Activated CD4-positive, alpha-beta T cell treated with anti-CD3 and anti-CD28 coated beads for 36 hours (primary cell): ENCODE measurements at regions not wholly inside any gene's neighbourhood (a gene's known extent, or its start where the extent isn't known, plus 50 kb on each side); places are given as distances from the start of the nearest gene placed in this dataset.
"Not testable (repeated sequence)": the region's sequence is repeated elsewhere in the genome, so short reads cannot be mapped to it uniquely, and the experiment has no call there.

Experiments used
- ATAC-seq: fragments of 200-7000 bp; cut with Tn5 transposase; one replicate; pipeline ENCODE4 v1.10.0; 2021; ENCODE audit warnings: mild to moderate bottlenecking, moderate library complexity
- CTCF ChIA-PET: fragments of 350-600 bp; sonication (Branson Sonifier 250); formaldehyde crosslinking; loops from one replicate; lab custom pipeline; 2021; ENCODE audit warnings: antibody characterized with exemption; lab: Charles Lee
- POLR2A ChIA-PET: fragments of 350-600 bp; sonication (Branson Sonifier 250); formaldehyde crosslinking; loops from one replicate; lab custom pipeline; 2021; ENCODE audit warnings: antibody characterized with exemption, inconsistent platforms; lab: Charles Lee
- DNase-seq: peaks from one replicate; pipeline ENCODE4 v3.0.0-alpha.2; 2020
- H3K27ac Mint-ChIP-seq: one replicate; pipeline ENCODE4 v1.8.0; 2021; ENCODE audit warnings: mixed read lengths
- H3K27me3 Mint-ChIP-seq: one replicate; pipeline ENCODE4 v1.8.0; 2021; ENCODE audit warnings: mixed read lengths
- H3K36me3 Mint-ChIP-seq: one replicate; pipeline ENCODE4 v1.8.0; 2021; ENCODE audit warnings: low read depth, mixed read lengths
- H3K4me1 Mint-ChIP-seq: one replicate; pipeline ENCODE4 v1.8.0; 2021; ENCODE audit warnings: mixed read lengths
- H3K4me3 Mint-ChIP-seq: one replicate; pipeline ENCODE4 v1.8.0; 2021; ENCODE audit warnings: mild to moderate bottlenecking, moderate library complexity, mixed read lengths
- H3K9me3 Mint-ChIP-seq: one replicate; pipeline ENCODE4 v1.8.0; 2021; ENCODE audit warnings: low read depth, mixed read lengths
- intact Hi-C, 2 experiments: fragments of 100-400 bp; cut with DNase I in 1 of 2; cut with micrococcal nuclease in 1 of 2; formaldehyde crosslinking; loops; one replicate each; pipeline versions ENCODE4 v1.14.2 to v1.15.1; 2022 to 2024; cut with DNase I, micrococcal nuclease

- Mint-ChIP-seq H3K36me3 (no peaks in the 10 kb centered on the region), H3K27ac (no peak overlapping the region), H3K4me3 (no peak overlapping the region), H3K27me3 (no peaks in the 10 kb centered on the region), H3K9me3 (no peaks in the 10 kb centered on the region), H3K4me1 (peaks cover 2% of the 10 kb centered on the region)
- CTCF ChIA-PET: no interaction called here
- intact Hi-C loops: no loop called here
- ATAC-seq (no peak), DNase-seq (no peak)
- POLR2A ChIA-PET: no interaction called here
Measured at GRCh38 chr20:33922224-33922623, 71.5 kb upstream of the RALY start.

- no peaks in the 10 kb centered on the region for H3K9me3 Mint-ChIP-seq
- intact Hi-C loops: no loop called here
- no peak overlapping the region for H3K27ac Mint-ChIP-seq
- no peaks in the 10 kb centered on the region for H3K36me3 Mint-ChIP-seq
- no peak overlapping the region for H3K4me3 Mint-ChIP-seq
- ATAC-seq (no peak), DNase-seq (no peak)
- POLR2A ChIA-PET: no interaction called here
- CTCF ChIA-PET: interaction anchor here (0.5 to 1.0 kb wide), 2 partner anchors 10 to 690 kb away, joined by 3 to 6 read pairs; no protein-coding TSS in a partner anchor
- no peaks in the 10 kb centered on the region for H3K27me3 Mint-ChIP-seq
- no peaks in the 10 kb centered on the region for H3K4me1 Mint-ChIP-seq
Measured at GRCh38 chr20:33923740-33924139, 70.0 kb upstream of the RALY start.

GRCh38 chr20:33925867-33926266, 67.8 kb upstream of the RALY start:
- POLR2A ChIA-PET: no interaction called here

GRCh38 chr20:33926425-33926824, 67.3 kb upstream of the RALY start:
- POLR2A ChIA-PET: interaction anchor here (0.7 kb wide), 1 partner anchor 11 kb away, joined by 4 read pairs; no protein-coding TSS in a partner anchor
- intact Hi-C loops: no loop called here
- CTCF ChIA-PET: interaction anchor here (1.6 kb wide), 1 partner anchor 12 kb away, joined by 4 read pairs; no protein-coding TSS in a partner anchor

More at GRCh38 chr20:33925867-33926266, 67.8 kb upstream of the RALY start:
- no peaks in the 10 kb centered on the region for H3K27me3 Mint-ChIP-seq
- H3K4me3 Mint-ChIP-seq: no peak overlapping the region
- DNase-seq (no peak), ATAC-seq (no peak)
- H3K27ac Mint-ChIP-seq: no peak overlapping the region
- no peaks in the 10 kb centered on the region for H3K9me3 Mint-ChIP-seq
- CTCF ChIA-PET: interaction anchor here (1.6 kb wide), 1 partner anchor 11 kb away, joined by 4 read pairs; no protein-coding TSS in a partner anchor
- intact Hi-C loops: no loop called here
- H3K36me3 Mint-ChIP-seq: no peaks in the 10 kb centered on the region
- H3K4me1 Mint-ChIP-seq: no peaks in the 10 kb centered on the region

GRCh38 chr20:33927724-33928123, 66.0 kb upstream of the RALY start:
- Mint-ChIP-seq H3K27ac (no peak overlapping the region), H3K4me3 (no peak overlapping the region), H3K9me3 (no peaks in the 10 kb centered on the region), H3K36me3 (no peaks in the 10 kb centered on the region), H3K4me1 (no peaks in the 10 kb centered on the region), H3K27me3 (no peaks in the 10 kb centered on the region)
- ATAC-seq: no peak
- POLR2A ChIA-PET: no interaction called here
- no peak for DNase-seq
- intact Hi-C loops: no loop called here
- CTCF ChIA-PET: interaction anchor here (0.5 to 1.1 kb wide), 3 partner anchors 13 to 202 kb away, joined by 3 to 5 read pairs (median 5); no protein-coding TSS in a partner anchor

More at GRCh38 chr20:33926425-33926824, 67.3 kb upstream of the RALY start:
- ATAC-seq (no peak), DNase-seq (no peak)
- Mint-ChIP-seq H3K4me1 (no peaks in the 10 kb centered on the region), H3K27me3 (no peaks in the 10 kb centered on the region), H3K36me3 (no peaks in the 10 kb centered on the region), H3K27ac (no peak overlapping the region), H3K4me3 (no peak overlapping the region), H3K9me3 (no peaks in the 10 kb centered on the region)

- POLR2A ChIA-PET: no interaction called here
- intact Hi-C loops: loop anchor here (5.0 kb wide), 2 partner anchors 92 to 137 kb away; no protein-coding TSS in a partner anchor
- Mint-ChIP-seq H3K27ac (no peak overlapping the region), H3K9me3 (no peaks in the 10 kb centered on the region), H3K36me3 (no peaks in the 10 kb centered on the region), H3K4me3 (no peak overlapping the region), H3K27me3 (no peaks in the 10 kb centered on the region), H3K4me1 (no peaks in the 10 kb centered on the region)
- CTCF ChIA-PET: interaction anchor here (0.7 to 1.6 kb wide), 6 partner anchors 15 to 199 kb away, joined by 3 to 6 read pairs (median 3); no protein-coding TSS in a partner anchor
- no peak for ATAC-seq
- no peak for DNase-seq
Measured at GRCh38 chr20:33929917-33930316, 63.8 kb upstream of the RALY start.

- ATAC-seq: peak; percentile 96
- Mint-ChIP-seq H3K4me1 (no peaks in the 10 kb centered on the region), H3K36me3 (no peaks in the 10 kb centered on the region), H3K27me3 (no peaks in the 10 kb centered on the region), H3K4me3 (no peak overlapping the region), H3K27ac (no peak overlapping the region), H3K9me3 (no peaks in the 10 kb centered on the region)
- ChIA-PET POLR2A (no interaction called here), CTCF (interaction anchor here (0.6 to 4.0 kb wide), 15 partner anchors 10 to 374 kb away, joined by 3 to 32 read pairs (median 4); no protein-coding TSS in a partner anchor)
- peak; percentile 78 for DNase-seq
- intact Hi-C loops: loop anchor here (1.0 to 5.0 kb wide), 4 partner anchors 89 to 196 kb away; no protein-coding TSS in a partner anchor
Measured at GRCh38 chr20:33933469-33933909, 60.2 kb upstream of the RALY start.

GRCh38 chr20:33936656-33937055, 57.1 kb upstream of the RALY start:
- Mint-ChIP-seq H3K4me1 (no peaks in the 10 kb centered on the region), H3K27ac (no peak overlapping the region), H3K36me3 (no peaks in the 10 kb centered on the region), H3K4me3 (no peak overlapping the region), H3K9me3 (no peaks in the 10 kb centered on the region), H3K27me3 (no peaks in the 10 kb centered on the region)
- DNase-seq (no peak), ATAC-seq (no peak)
- ChIA-PET POLR2A (no interaction called here), CTCF (interaction anchor here (4.0 kb wide), 1 partner anchor 132 kb away, joined by 32 read pairs; no protein-coding TSS in a partner anchor)
- intact Hi-C loops: no loop called here

GRCh38 chr20:33939031-33939430, 54.7 kb upstream of the RALY start:
- H3K4me3 Mint-ChIP-seq, H3K36me3 Mint-ChIP-seq, DNase-seq, H3K4me1 Mint-ChIP-seq, H3K27me3 Mint-ChIP-seq, ATAC-seq, POLR2A ChIA-PET, intact Hi-C loops, H3K9me3 Mint-ChIP-seq, H3K27ac Mint-ChIP-seq: not testable (repeated sequence)
- CTCF ChIA-PET: interaction anchor here (0.7 to 1.6 kb wide), 2 partner anchors 10 to 38 kb away, joined by 3 read pairs; no protein-coding TSS in a partner anchor

- Mint-ChIP-seq H3K9me3 (no peaks in the 10 kb centered on the region), H3K27me3 (no peaks in the 10 kb centered on the region), H3K27ac (no peak overlapping the region), H3K36me3 (no peaks in the 10 kb centered on the region), H3K4me1 (no peaks in the 10 kb centered on the region), H3K4me3 (no peak overlapping the region)
- DNase-seq (no peak), ATAC-seq (no peak)
- ChIA-PET CTCF (interaction anchor here (0.5 to 0.8 kb wide), 2 partner anchors 12 to 68 kb away, joined by 3 read pairs; no protein-coding TSS in a partner anchor), POLR2A (no interaction called here)
- intact Hi-C loops: no loop called here
Measured at GRCh38 chr20:33940666-33941065, 53.0 kb upstream of the RALY start.
